HL-60 (cell line): ENCODE measurements at regions not wholly inside any gene's neighbourhood (a gene's known extent, or its start where the extent isn't known, plus 50 kb on each side); places are given as distances from the start of the nearest gene placed in this dataset.

Experiments
- GABPA ChIP-seq: IDR thresholded peaks from 2 replicates; pipeline ENCODE4 v1.6.1; 2012; ENCODE audit warnings: low read depth
- POLR2AphosphoS5 ChIP-seq: IDR thresholded peaks from 2 replicates; pipeline ENCODE4 v1.6.1; 2012; ENCODE audit warnings: low read depth
- REST ChIP-seq: IDR thresholded peaks from 2 replicates; pipeline ENCODE4 v1.6.1; 2012; ENCODE audit warnings: low read depth; ENCODE audit not compliant: insufficient replicate concordance
- SPI1 ChIP-seq: IDR thresholded peaks from 2 replicates; pipeline ENCODE4 v1.6.1; 2012; ENCODE audit warnings: low read depth, mild to moderate bottlenecking, borderline replicate concordance
- TF ChIP-seq, protein P1 (sequence below): IDR thresholded peaks from one replicate; pipeline ENCODE4 v1.5.1; 2011; ENCODE audit warnings: low read length, control low read depth, inconsistent platforms; ENCODE audit not compliant: insufficient read depth

GRCh38 chrX:39773923-39774773 is 323.6 kb downstream of the BCOR start:
- TF ChIP-seq GABPA, result no peak
- TF ChIP-seq, protein P1, sequence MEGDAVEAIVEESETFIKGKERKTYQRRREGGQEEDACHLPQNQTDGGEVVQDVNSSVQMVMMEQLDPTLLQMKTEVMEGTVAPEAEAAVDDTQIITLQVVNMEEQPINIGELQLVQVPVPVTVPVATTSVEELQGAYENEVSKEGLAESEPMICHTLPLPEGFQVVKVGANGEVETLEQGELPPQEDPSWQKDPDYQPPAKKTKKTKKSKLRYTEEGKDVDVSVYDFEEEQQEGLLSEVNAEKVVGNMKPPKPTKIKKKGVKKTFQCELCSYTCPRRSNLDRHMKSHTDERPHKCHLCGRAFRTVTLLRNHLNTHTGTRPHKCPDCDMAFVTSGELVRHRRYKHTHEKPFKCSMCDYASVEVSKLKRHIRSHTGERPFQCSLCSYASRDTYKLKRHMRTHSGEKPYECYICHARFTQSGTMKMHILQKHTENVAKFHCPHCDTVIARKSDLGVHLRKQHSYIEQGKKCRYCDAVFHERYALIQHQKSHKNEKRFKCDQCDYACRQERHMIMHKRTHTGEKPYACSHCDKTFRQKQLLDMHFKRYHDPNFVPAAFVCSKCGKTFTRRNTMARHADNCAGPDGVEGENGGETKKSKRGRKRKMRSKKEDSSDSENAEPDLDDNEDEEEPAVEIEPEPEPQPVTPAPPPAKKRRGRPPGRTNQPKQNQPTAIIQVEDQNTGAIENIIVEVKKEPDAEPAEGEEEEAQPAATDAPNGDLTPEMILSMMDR, result no peak
- TF ChIP-seq POLR2AphosphoS5, result no peak
- TF ChIP-seq SPI1, result no peak
- TF ChIP-seq REST, result no peak
